Epithelial cell of esophagus (primary cell): ENCODE measurements at regions not wholly inside any gene's neighbourhood (a gene's known extent, or its start where the extent isn't known, plus 50 kb on each side); places are given as distances from the start of the nearest gene placed in this dataset.

Experiments used
- DNase-seq: peaks from one replicate; pipeline ENCODE4 v3.0.0; 2010; ENCODE audit warnings: low read depth
- H3K4me3 ChIP-seq: 2 replicates; pipeline ENCODE4 v1.5.1; 2011; ENCODE audit warnings: mild to moderate bottlenecking, low read length, control low read depth
- TF ChIP-seq, protein P1 (sequence below): IDR thresholded peaks from 2 replicates; pipeline ENCODE4 v1.5.1; 2011; ENCODE audit warnings: low read depth, mild to moderate bottlenecking, low read length, control low read depth, inconsistent platforms; ENCODE audit not compliant: insufficient read depth; ENCODE audit errors: missing control alignments

DNA sequence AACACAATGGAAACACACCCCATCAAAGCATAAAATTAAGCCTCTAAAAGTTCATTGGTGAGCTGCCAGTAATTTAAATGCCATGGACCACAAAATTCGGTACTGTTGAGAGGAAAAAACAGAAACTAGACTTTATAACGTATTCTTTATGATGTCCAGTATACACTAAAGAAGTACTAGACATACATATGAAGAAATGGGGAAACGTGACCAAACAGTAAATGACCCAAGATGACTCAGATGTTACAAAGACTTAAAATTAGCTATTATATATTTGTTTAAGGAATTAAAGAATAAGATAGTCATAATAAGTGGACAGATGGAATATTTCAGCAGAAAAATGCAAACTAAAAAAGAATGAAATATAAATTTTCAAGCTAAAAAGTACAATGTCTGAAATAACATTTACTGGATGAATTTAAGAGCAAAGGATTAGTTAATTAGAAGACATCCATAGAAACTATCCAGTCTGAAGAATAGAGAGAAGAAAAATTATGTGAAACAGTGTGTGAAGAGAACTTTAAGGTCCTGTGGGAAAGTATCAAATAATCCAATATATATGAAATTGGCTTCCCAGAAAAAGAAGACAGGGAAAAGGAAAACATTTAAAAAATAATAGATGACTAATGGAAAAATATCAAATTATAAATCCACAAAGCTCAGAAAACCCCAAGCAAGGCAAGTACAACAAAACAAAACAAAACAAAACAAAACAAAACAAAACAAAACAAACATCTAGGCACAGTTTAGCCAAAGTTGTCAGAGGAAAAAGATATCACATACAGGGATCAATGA lies 69.4 kb downstream of the SAMD9 start:
- H3K4me3 ChIP-seq: no peak overlapping the region
- TF ChIP-seq, protein P1, sequence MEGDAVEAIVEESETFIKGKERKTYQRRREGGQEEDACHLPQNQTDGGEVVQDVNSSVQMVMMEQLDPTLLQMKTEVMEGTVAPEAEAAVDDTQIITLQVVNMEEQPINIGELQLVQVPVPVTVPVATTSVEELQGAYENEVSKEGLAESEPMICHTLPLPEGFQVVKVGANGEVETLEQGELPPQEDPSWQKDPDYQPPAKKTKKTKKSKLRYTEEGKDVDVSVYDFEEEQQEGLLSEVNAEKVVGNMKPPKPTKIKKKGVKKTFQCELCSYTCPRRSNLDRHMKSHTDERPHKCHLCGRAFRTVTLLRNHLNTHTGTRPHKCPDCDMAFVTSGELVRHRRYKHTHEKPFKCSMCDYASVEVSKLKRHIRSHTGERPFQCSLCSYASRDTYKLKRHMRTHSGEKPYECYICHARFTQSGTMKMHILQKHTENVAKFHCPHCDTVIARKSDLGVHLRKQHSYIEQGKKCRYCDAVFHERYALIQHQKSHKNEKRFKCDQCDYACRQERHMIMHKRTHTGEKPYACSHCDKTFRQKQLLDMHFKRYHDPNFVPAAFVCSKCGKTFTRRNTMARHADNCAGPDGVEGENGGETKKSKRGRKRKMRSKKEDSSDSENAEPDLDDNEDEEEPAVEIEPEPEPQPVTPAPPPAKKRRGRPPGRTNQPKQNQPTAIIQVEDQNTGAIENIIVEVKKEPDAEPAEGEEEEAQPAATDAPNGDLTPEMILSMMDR: no peak
- peak; percentile 45 for DNase-seq

DNA sequence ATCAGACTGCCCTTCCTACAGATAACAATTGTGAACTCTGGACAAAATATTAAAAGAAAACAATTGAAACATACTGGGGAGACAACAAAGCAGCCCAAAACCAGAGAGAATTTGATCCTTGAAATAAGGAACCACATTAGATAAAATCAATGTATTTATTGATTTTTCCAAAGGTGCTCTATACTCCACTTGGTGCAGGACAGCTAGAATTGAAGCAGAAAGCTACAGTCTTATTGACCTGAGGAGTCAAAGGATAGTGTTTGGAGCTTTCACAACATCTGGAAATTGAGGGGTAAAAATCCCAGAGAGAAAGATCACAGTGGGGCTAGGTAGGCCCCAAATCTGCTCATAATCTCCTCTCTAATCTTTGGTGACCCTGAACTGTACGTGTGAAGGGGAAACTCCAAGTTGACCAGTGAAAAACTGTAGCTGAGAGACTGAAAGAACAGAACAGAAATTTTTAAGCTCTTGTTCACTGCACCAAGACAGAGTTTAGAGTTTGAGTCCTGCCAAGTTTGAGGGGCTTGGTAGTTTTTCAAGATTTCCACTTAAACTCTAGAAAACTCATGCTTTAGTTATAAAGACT lies 70.2 kb downstream of the SAMD9 start:
- TF ChIP-seq, protein P1: no peak
- no peak overlapping the region for H3K4me3 ChIP-seq
- DNase-seq: no peak

DNA sequence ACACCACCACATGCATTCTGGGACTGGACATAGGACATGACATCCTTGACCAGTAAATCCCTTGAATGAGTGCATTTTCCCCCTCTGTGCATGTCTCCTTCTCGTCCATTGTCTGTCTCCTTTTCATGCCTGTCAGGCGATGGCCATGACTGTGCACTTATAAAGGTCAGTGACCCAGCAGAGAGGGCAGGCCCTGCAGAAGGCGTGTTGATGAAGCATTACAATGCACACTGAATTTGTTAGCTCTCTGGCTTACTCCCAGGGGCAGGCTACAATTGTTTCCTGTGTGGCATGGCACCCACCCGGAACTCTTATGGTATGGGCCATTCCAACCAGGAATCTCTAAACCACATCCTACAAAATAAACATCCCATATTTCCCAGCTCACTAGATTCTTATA lies 71.1 kb downstream of the SAMD9 start:
- DNase-seq: no peak
- TF ChIP-seq, protein P1: no peak
- no peak overlapping the region for H3K4me3 ChIP-seq

DNA sequence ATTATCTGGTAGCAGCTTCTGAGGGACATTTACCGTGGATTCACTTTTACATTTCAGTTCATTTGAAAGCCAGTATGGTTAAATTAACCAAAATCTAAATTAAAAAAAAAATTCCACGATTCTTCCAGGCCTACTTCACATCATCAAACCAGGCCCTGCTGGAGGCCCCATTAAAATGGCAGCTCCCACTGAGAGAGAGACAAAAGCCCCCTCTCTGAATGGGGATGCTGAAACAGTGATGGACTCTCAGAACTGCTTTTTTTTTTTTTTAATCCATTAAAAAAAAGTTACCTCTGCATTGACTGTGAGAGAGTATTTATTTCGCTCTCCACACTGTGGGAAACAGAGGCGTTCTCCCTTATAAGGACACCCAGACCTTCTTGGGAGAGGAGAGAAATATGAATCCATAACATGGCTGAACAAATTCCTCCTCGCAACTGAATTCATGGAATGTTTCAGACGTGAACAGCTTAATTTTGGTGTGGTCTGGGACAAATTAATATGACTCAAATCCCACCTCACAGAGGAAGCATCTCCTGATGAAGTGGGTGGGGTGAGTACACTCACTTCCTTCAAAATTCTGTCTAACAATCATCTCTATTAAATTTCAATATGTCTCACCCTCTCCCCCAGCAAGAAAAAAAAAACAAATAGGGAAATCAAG lies 73.5 kb downstream of the SAMD9 start:
- TF ChIP-seq, protein P1: no peak
- peak; percentile 79 for DNase-seq
- no peak overlapping the region for H3K4me3 ChIP-seq

DNA sequence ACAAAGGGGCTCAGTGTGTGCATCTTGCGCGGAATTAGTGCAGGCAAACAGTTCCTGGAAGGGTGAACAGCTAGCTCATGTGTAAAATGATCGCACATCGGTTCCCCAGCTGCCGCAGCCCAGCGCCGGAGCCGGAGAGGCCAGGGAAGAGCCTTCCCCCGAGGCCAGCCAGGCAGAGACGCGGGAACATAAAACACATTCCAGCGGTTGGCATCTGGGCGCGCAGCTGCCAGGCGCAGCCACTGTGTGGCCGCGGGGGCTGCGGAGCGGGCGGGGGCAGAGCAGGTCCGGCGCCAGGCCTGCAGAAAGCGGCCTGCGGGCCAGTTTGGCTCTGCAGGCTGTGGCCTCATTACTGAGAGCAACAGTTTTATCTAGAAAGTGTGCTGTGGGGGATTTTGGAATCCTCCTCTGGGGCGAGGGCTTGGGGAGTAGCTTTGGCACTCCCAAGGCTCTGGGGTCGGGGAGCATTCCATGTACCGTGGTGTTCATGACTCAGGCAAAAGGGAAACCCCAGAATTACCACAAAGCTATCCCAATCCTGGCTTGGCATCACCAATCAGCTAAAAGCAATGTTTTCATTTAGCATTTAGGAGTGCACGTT lies 74.3 kb downstream of the SAMD9 start:
- TF ChIP-seq, protein P1: no peak
- peak overlapping the region; percentile 12 for H3K4me3 ChIP-seq
- DNase-seq: peak; percentile 96

DNA sequence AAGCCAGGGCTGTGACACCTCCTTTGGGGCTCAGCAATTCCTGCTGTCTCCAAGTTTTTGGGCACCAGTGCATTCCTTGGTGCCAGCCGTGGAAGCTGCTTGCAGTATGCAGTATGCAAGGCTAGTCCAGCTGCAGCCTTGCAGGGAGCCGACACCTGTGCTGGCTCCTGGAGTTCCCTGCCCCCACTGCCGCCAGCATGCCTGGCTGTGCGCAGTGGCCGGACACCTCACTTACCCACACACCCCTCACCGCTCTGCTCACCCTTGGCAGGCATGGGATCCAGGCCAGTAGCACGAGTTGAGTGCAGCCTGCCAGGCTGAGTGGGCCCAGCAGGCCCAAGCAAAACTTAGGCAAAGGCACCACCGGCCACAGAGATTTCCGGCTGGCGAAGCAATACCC lies 77.4 kb downstream of the SAMD9 start:
- H3K4me3 ChIP-seq: no peak overlapping the region
- DNase-seq: no peak
- TF ChIP-seq, protein P1: no peak
